ENCODE measurements at regions not wholly inside any gene's neighbourhood (a gene's known extent, or its start where the extent isn't known, plus 50 kb on each side); places are given as distances from the start of the nearest gene placed in this dataset.

GRCh38 chr18:28504066-28504465 lies 327.1 kb upstream of the CDH2 start:
- H3K27ac ChIP-seq (ENCODE audit: low read depth, low read length) = no peak overlapping the region
- no peak overlapping the region for H3K4ac ChIP-seq (replicated peaks; ENCODE audit: insufficient read length, low read depth, low read length)
- DNase-seq (ENCODE audit: low read depth in 1 of 2, low spot score in 2 of 2) (no peak), FAIRE-seq (no peak)
- no peaks in the 10 kb centered on the region for H3K79me1 ChIP-seq (ENCODE audit: low read depth, low read length)
- H2BK5ac ChIP-seq (ENCODE audit: low read depth, low read length) = no peak overlapping the region
- no peak overlapping the region for H3K4me2 ChIP-seq (ENCODE audit: insufficient read depth in 1 of 2, low read depth in 2 of 2, low read length in 2 of 2)
- H3K4me1 ChIP-seq (replicated peaks in 1 of 4; ENCODE audit: control insufficient read depth in 3 of 4, insufficient read depth in 4 of 4, low read length in 3 of 4) = no peaks in the 10 kb centered on the region
- H3K18ac ChIP-seq (ENCODE audit: extremely low read depth, low read length) = no peak overlapping the region
- H3K9ac ChIP-seq (replicated peaks in 1 of 4; ENCODE audit: extremely low read depth in 1 of 4, low read depth in 3 of 4, low read length in 3 of 4) = no peak overlapping the region
- no peaks in the 10 kb centered on the region for H4K20me1 ChIP-seq (replicated peaks in 1 of 2; ENCODE audit: control insufficient read depth in 1 of 2, insufficient read depth in 2 of 2, low read length in 2 of 2)
- no peak overlapping the region for H2AK5ac ChIP-seq (ENCODE audit: low read depth, low read length)
- H3K9me3 ChIP-seq (ENCODE audit: insufficient read depth in 2 of 2, low read depth in 1 of 2, low read length in 1 of 2) = no peaks in the 10 kb centered on the region
- H2BK15ac ChIP-seq (ENCODE audit: low read length) = no peak overlapping the region
- H2BK12ac ChIP-seq (ENCODE audit: low read depth, low read length) = no peak overlapping the region
- H3K23ac ChIP-seq (ENCODE audit: insufficient read length) = no peak overlapping the region
- no peaks in the 10 kb centered on the region for H3K79me2 ChIP-seq (ENCODE audit: control insufficient read depth in 1 of 2, insufficient read depth in 2 of 2, low read length in 2 of 2)
- no peaks in the 10 kb centered on the region for H3K36me3 ChIP-seq (ENCODE audit: control insufficient read depth in 2 of 4, insufficient read depth in 4 of 4, low read length in 3 of 4)
- H3K23me2 ChIP-seq (ENCODE audit: low read depth, low read length) = no peaks in the 10 kb centered on the region
- no peak overlapping the region for H4K8ac ChIP-seq (ENCODE audit: extremely low read depth, insufficient read depth, low read length)
- no peak overlapping the region for H4K5ac ChIP-seq (ENCODE audit: insufficient read length, low read depth, low read length)
- no peak overlapping the region for H2BK120ac ChIP-seq (replicated peaks; ENCODE audit: low read depth, low read length)
- no peak overlapping the region for H4K91ac ChIP-seq (replicated peaks; ENCODE audit: insufficient read length, low read length)
- POLR2A ChIA-PET (ENCODE audit: partially characterized antibody) = no interaction called here
- H3K27me3 ChIP-seq (replicated peaks in 1 of 4; ENCODE audit: control insufficient read depth in 3 of 4, extremely low read depth in 1 of 4, insufficient read depth in 3 of 4, low read length in 3 of 4) = no peaks in the 10 kb centered on the region
- no peak overlapping the region for H2AFZ ChIP-seq (ENCODE audit: low read length)
- CTCF ChIA-PET (ENCODE audit: partially characterized antibody) = no interaction called here
- 96% methylated on average over 4 of the region's 4 CpGs; no CpG with 5 or more reads in 1 of the 2 experiments for WGBS, 2 experiments (ENCODE audit: extremely low coverage in 1 of 2, insufficient coverage in 1 of 2, insufficient read length in 1 of 2, insufficient replicate concordance in 2 of 2, low coverage in 1 of 2, low lambda C conversion rate in 2 of 2, missing lambda C conversion rate in 1 of 2)
- no peak overlapping the region for H3K56ac ChIP-seq (replicated peaks; ENCODE audit: insufficient read length, low read depth, low read length)
- no peak overlapping the region for H3K4me3 ChIP-seq (ENCODE audit: extremely low read depth in 1 of 4, insufficient read depth in 2 of 4, low read depth in 3 of 4, low read length in 4 of 4)
- no peak for TF ChIP-seq RXRA (IDR thresholded peaks at IDR 0.05; ENCODE audit: insufficient read depth, low read depth, low read length)
- TF ChIP-seq SAP30 (IDR thresholded peaks at IDR 0.05; ENCODE audit: insufficient read depth, insufficient replicate concordance, low read length) = no peak
- TF ChIP-seq ZNF274 (IDR thresholded peaks at IDR 0.05; ENCODE audit: borderline replicate concordance, extremely low read depth, low read length) = no peak
- TF ChIP-seq CBX5 (IDR thresholded peaks at IDR 0.05; ENCODE audit: low read depth, low read length) = no peak
- TF ChIP-seq CEBPB (IDR thresholded peaks at IDR 0.05; ENCODE audit: low read depth, low read length) = 0 out of 2 replicates have a peak, but pooled peaks have one; percentile 5
- no peak for TF ChIP-seq TCF12 (IDR thresholded peaks at IDR 0.05; ENCODE audit: low read depth, low read length)
- no peak for TF ChIP-seq BRCA1 (IDR thresholded peaks at IDR 0.05; ENCODE audit: low read depth, low read length)
- no peak for TF ChIP-seq KDM1A (IDR thresholded peaks at IDR 0.05; ENCODE audit: borderline replicate concordance, low read length)
- H2BK20ac ChIP-seq (ENCODE audit: low read length) = no peak overlapping the region
- H3K14ac ChIP-seq (ENCODE audit: insufficient read length) = no peak overlapping the region
